ENCODE measurements at regions not wholly inside any gene's neighbourhood (a gene's known extent, or its start where the extent isn't known, plus 50 kb on each side); places are given as distances from the start of the nearest gene placed in this dataset.

- TF ChIP-seq EZH2 (IDR thresholded peaks at IDR 0.05) (no peak), POLR2AphosphoS5 (IDR thresholded peaks at IDR 0.05; ENCODE audit: borderline replicate concordance, low read depth, low read length) (no peak), FOXP2 (optimal IDR thresholded peaks at IDR 0.05; ENCODE audit: control extremely low read depth, extremely low read length, insufficient read depth) (no peak)
Measured at GRCh38 chr10:80971461-80971860, 433.8 kb downstream of the SH2D4B start.
